B cell (primary cell): ENCODE measurements at regions not wholly inside any gene's neighbourhood (a gene's known extent, or its start where the extent isn't known, plus 50 kb on each side); places are given as distances from the start of the nearest gene placed in this dataset.

Source experiments
- ATAC-seq: fragments of 200-7000 bp; cut with Tn5 transposase; one replicate; pipeline ENCODE4 v1.10.0; 2021; ENCODE audit warnings: low read depth, mild to moderate bottlenecking, moderate number of reproducible peaks, moderate library complexity
- CTCF ChIA-PET: fragments of 350-600 bp; sonication (Branson Sonifier 250); formaldehyde crosslinking; loops from one replicate; lab custom pipeline; 2021; ENCODE audit warnings: antibody characterized with exemption, inconsistent platforms; lab: Charles Lee
- POLR2A ChIA-PET: fragments of 350-600 bp; sonication (Branson Sonifier 250); formaldehyde crosslinking; loops from one replicate; lab custom pipeline; 2021; ENCODE audit warnings: antibody characterized with exemption; lab: Charles Lee
- DNase-seq: peaks from one replicate; pipeline ENCODE4 v3.0.0; 2013
- H2AFZ ChIP-seq: 2 replicates; pipeline ENCODE4 v1.6.1; 2012; ENCODE audit warnings: mild to moderate bottlenecking, low read depth, low read length; ENCODE audit not compliant: insufficient read depth, poor library complexity, severe bottlenecking
- H3K27ac ChIP-seq, 2 donors: 1 replicate in 1 of 2; 2 replicates in 1 of 2; pipeline ENCODE4 v1.5.1; 2012 to 2013; ENCODE audit warnings: low read length in 2 of 2, mild to moderate bottlenecking in 2 of 2, moderate library complexity in 1 of 2
- H3K27me3 ChIP-seq, 4 experiments: fragments of 200-600 bp in 1 of 4; sonication (generic) in 1 of 4; replicated peaks in 1 of 4; 1 replicate in 2 of 4; 2 replicates in 2 of 4; pipeline versions ENCODE4 v1.6.1 to v1.7.0; 2013 to 2016; ENCODE audit warnings: low read length in 3 of 4, mild to moderate bottlenecking in 2 of 4, mixed read lengths in 1 of 4, moderate library complexity in 1 of 4; ENCODE audit not compliant: insufficient read depth in 4 of 4, control insufficient read depth in 3 of 4; ENCODE audit errors: control extremely low read depth in 1 of 4
- H3K36me3 ChIP-seq, 2 experiments: replicated peaks in 1 of 2; 1 replicate in 1 of 2; 2 replicates in 1 of 2; pipeline versions ENCODE4 v1.6.1 to v1.7.1; 2013; ENCODE audit warnings: low read length in 1 of 2; ENCODE audit not compliant: insufficient read depth in 2 of 2, control insufficient read depth in 1 of 2; ENCODE audit errors: control extremely low read depth in 1 of 2, extremely low read depth in 1 of 2
- H3K4me1 ChIP-seq, 2 donors: fragments of 200-600 bp in 1 of 2; sonication (generic) in 1 of 2; 1 replicate in 1 of 2; 2 replicates in 1 of 2; pipeline versions ENCODE4 v1.5.1 to v1.6.1; 2013 to 2017; ENCODE audit warnings: low read length in 2 of 2; ENCODE audit not compliant: control insufficient read depth in 2 of 2, insufficient read depth in 2 of 2
- H3K4me2 ChIP-seq: replicated peaks from 2 replicates; pipeline ENCODE3; 2012; ENCODE audit warnings: mild to moderate bottlenecking, low read depth, low read length; ENCODE audit not compliant: poor library complexity, severe bottlenecking
- H3K4me3 ChIP-seq, 5 experiments: fragments of 200-600 bp in 1 of 5; sonication (generic) in 1 of 5; 1 replicate in 3 of 5; 2 replicates in 2 of 5; pipeline versions ENCODE4 v1.5.1 to v1.7.0; 2011 to 2016; ENCODE audit warnings: low read length in 4 of 5, mild to moderate bottlenecking in 4 of 5, low read depth in 2 of 5, control low read depth in 1 of 5, moderate library complexity in 1 of 5; ENCODE audit not compliant: insufficient read depth in 1 of 5; ENCODE audit errors: control extremely low read depth in 1 of 5, extremely low read depth in 1 of 5
- H3K79me2 ChIP-seq: fragments of 200-600 bp; sonication (generic); one replicate; pipeline ENCODE4 v1.6.0; 2016; ENCODE audit warnings: low read length; ENCODE audit not compliant: control insufficient read depth, insufficient read depth
- H3K9ac ChIP-seq: fragments of 200-600 bp; sonication (generic); 2 replicates; pipeline ENCODE4 v1.6.1; 2017; ENCODE audit warnings: mild to moderate bottlenecking, low read length, moderate library complexity
- H3K9me3 ChIP-seq, 3 donors: one replicate each; pipeline versions ENCODE4 v1.6.1 to v1.7.1; 2013; ENCODE audit warnings: low read length in 2 of 3; ENCODE audit not compliant: control insufficient read depth in 2 of 3, insufficient read depth in 1 of 3; ENCODE audit errors: control extremely low read depth in 1 of 3
- H4K20me1 ChIP-seq: 2 replicates; pipeline ENCODE4 v1.6.0; 2012; ENCODE audit warnings: mild to moderate bottlenecking, low read length; ENCODE audit not compliant: insufficient read depth, control insufficient read depth, poor library complexity, severe bottlenecking
- H3K27ac Mint-ChIP-seq: one replicate; pipeline ENCODE4 v1.8.0; 2021; ENCODE audit warnings: mixed read lengths
- H3K27me3 Mint-ChIP-seq: one replicate; pipeline ENCODE4 v1.8.0; 2021; ENCODE audit warnings: mixed read lengths
- H3K4me1 Mint-ChIP-seq: one replicate; pipeline ENCODE4 v1.8.0; 2021; ENCODE audit warnings: mixed read lengths
- H3K4me3 Mint-ChIP-seq: one replicate; pipeline ENCODE4 v1.8.0; 2021; ENCODE audit warnings: mixed read lengths
- H3K9me3 Mint-ChIP-seq: one replicate; pipeline ENCODE4 v1.8.0; 2022; ENCODE audit warnings: mixed read lengths; ENCODE audit not compliant: insufficient read depth
- EZH2 ChIP-seq: IDR thresholded peaks from 2 replicates; pipeline ENCODE4 v1.6.1; 2012; ENCODE audit warnings: borderline replicate concordance, low read depth, mild to moderate bottlenecking, moderate library complexity, low read length; ENCODE audit not compliant: insufficient read depth, poor library complexity, severe bottlenecking
- WGBS: methylation state at CpG from one replicate; pipeline ENCODE4 v1.1.5; 2013; ENCODE audit warnings: missing lambda C conversion rate; ENCODE audit not compliant: insufficient coverage; 5-methylcytosine and 5-hydroxymethylcytosine counted together
- intact Hi-C: fragments of 100-400 bp; cut with micrococcal nuclease; formaldehyde crosslinking; loops from one replicate; pipeline ENCODE4 v1.10.0; 2022
- TF ChIP-seq, protein P1 (sequence below): fragments of 200-600 bp; IDR thresholded peaks from one replicate; pipeline ENCODE4 v1.8.0; 2022; ENCODE audit warnings: antibody characterized with exemption, mild to moderate bottlenecking

DNA sequence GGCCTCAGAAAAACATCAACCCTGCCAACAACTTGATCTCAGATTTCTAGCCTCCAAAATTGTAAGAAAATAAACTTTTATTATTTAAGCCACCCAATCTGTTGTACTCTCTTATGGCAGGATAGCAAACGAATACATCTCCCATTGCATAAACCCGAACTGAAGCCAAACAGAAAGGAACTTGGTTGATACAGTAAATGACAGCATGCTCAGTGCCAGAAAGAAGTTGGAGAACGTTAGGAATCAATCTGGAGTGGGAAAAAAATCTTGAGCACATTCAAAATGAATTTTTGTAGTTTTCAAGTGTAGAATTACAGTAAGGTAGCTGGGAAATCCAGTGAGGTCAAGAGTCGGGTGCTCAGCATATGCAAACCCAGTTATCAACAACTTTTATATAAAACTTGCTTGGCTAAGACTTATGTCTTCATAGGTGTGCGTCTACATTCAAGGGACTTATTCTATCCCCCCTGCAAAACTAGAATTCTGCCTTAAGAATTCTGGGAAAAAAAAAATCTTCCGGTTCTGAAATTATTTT lies 157.5 kb upstream of the ANKRD50 start:
- TF ChIP-seq, protein P1, sequence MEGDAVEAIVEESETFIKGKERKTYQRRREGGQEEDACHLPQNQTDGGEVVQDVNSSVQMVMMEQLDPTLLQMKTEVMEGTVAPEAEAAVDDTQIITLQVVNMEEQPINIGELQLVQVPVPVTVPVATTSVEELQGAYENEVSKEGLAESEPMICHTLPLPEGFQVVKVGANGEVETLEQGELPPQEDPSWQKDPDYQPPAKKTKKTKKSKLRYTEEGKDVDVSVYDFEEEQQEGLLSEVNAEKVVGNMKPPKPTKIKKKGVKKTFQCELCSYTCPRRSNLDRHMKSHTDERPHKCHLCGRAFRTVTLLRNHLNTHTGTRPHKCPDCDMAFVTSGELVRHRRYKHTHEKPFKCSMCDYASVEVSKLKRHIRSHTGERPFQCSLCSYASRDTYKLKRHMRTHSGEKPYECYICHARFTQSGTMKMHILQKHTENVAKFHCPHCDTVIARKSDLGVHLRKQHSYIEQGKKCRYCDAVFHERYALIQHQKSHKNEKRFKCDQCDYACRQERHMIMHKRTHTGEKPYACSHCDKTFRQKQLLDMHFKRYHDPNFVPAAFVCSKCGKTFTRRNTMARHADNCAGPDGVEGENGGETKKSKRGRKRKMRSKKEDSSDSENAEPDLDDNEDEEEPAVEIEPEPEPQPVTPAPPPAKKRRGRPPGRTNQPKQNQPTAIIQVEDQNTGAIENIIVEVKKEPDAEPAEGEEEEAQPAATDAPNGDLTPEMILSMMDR, result no peak
- TF ChIP-seq EZH2, result no peak
- Histone ChIP-seq H3K4me2 (no peak overlapping the region), H3K79me2 (no peaks in the 10 kb centered on the region), H3K27me3 (no peaks in the 10 kb centered on the region), H3K9ac (no peak overlapping the region), H4K20me1 (no peaks in the 10 kb centered on the region), H3K27ac (no peak overlapping the region), H2AFZ (no peak overlapping the region), H3K9me3 (no peaks in the 10 kb centered on the region), H3K4me3 (no peak overlapping the region), H3K4me1 (no peaks in the 10 kb centered on the region), H3K36me3 (no peaks in the 10 kb centered on the region)
- 25% methylated on average over 1 of the region's 6 CpGs for WGBS
- intact Hi-C loops, result no loop called here
- CTCF ChIA-PET, result no interaction called here
- no peak overlapping the region for H3K27ac Mint-ChIP-seq
- H3K9me3 Mint-ChIP-seq, result peaks cover 3% of the 10 kb centered on the region
- DNase-seq, result no peak
- ATAC-seq, result no peak
- H3K4me3 Mint-ChIP-seq, result no peak overlapping the region
- H3K4me1 Mint-ChIP-seq, result no peaks in the 10 kb centered on the region
- no peaks in the 10 kb centered on the region for H3K27me3 Mint-ChIP-seq
- POLR2A ChIA-PET, result no interaction called here

DNA sequence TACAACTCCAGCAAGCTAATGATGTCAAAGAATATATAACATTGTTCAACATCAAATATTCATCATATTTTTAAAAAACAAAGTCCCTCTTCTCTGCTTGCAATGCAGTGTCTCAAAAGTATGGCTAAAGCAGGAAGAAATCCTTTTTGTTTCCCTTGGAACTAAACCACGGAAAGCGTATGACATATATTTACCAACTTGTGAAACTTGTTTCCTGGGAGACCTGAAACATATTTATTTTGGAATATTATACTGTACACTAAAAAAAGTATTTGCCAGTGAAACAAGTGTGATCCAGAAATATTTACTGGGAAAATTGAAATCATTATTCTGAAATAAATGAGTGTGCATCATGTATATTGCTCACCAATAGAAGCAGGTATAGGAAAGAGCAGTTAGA lies 156.0 kb upstream of the ANKRD50 start:
- DNase-seq, result no peak
- no peak overlapping the region for H3K27ac ChIP-seq
- Mint-ChIP-seq H3K4me3 (no peak overlapping the region), H3K27me3 (no peaks in the 10 kb centered on the region), H3K27ac (no peak overlapping the region), H3K9me3 (peaks cover 5% of the 10 kb centered on the region), H3K4me1 (no peaks in the 10 kb centered on the region)
- H3K36me3 ChIP-seq, result no peaks in the 10 kb centered on the region
- ChIA-PET CTCF (no interaction called here), POLR2A (no interaction called here)
- H3K79me2 ChIP-seq, result no peaks in the 10 kb centered on the region
- no peak overlapping the region for H2AFZ ChIP-seq
- H3K4me3 ChIP-seq, result no peak overlapping the region
- TF ChIP-seq EZH2, result no peak
- TF ChIP-seq, protein P1, result no peak
- no peak for ATAC-seq
- intact Hi-C loops, result no loop called here
- no CpG with 5 or more reads among the region's 2 CpGs for WGBS
- H3K27me3 ChIP-seq, result no peaks in the 10 kb centered on the region
- H3K4me2 ChIP-seq, result no peak overlapping the region
- no peaks in the 10 kb centered on the region for H4K20me1 ChIP-seq
- H3K9ac ChIP-seq, result no peak overlapping the region
- H3K9me3 ChIP-seq, result no peaks in the 10 kb centered on the region
- H3K4me1 ChIP-seq, result no peaks in the 10 kb centered on the region
